DOHH2 (cell line): ENCODE measurements at regions not wholly inside any gene's neighbourhood (a gene's known extent, or its start where the extent isn't known, plus 50 kb on each side); places are given as distances from the start of the nearest gene placed in this dataset.

Experiments used
- H3F3A ChIP-seq: fragments of 200-600 bp; sonication (generic), shearing (Covaris generic); 2 replicates; pipeline ENCODE4 v1.6.0; 2016; ENCODE audit warnings: antibody characterized with exemption, mild to moderate bottlenecking; ENCODE audit not compliant: control insufficient read depth, insufficient read depth
- H3K27ac ChIP-seq: fragments of 200-600 bp; sonication (generic); 2 replicates; pipeline ENCODE4 v1.5.1; 2014; ENCODE audit warnings: low read depth, mild to moderate bottlenecking, low read length, moderate library complexity
- H3K27me3 ChIP-seq: fragments of 200-600 bp; sonication (generic); 2 replicates; pipeline ENCODE4 v1.6.1; 2014; ENCODE audit warnings: mild to moderate bottlenecking, low read length, mixed read lengths; ENCODE audit not compliant: control insufficient read depth
- H3K36me3 ChIP-seq: fragments of 200-600 bp; sonication (generic); 2 replicates; pipeline ENCODE4 v1.6.1; 2014; ENCODE audit warnings: mild to moderate bottlenecking, low read length, moderate library complexity, mixed read lengths; ENCODE audit not compliant: control insufficient read depth
- H3K4me1 ChIP-seq: fragments of 200-600 bp; sonication (generic); 2 replicates; pipeline ENCODE4 v1.6.1; 2014; ENCODE audit warnings: mild to moderate bottlenecking, low read length, mixed read lengths; ENCODE audit not compliant: control insufficient read depth
- H3K4me2 ChIP-seq: fragments of 200-600 bp; sonication (generic); 2 replicates; pipeline ENCODE4 v1.6.0; 2014; ENCODE audit warnings: mild to moderate bottlenecking, low read length, moderate library complexity
- H3K4me3 ChIP-seq: fragments of 200-600 bp; sonication (generic); 2 replicates; pipeline ENCODE4 v1.5.1; 2014; ENCODE audit warnings: mild to moderate bottlenecking, low read length, mixed read lengths
- H3K79me2 ChIP-seq: fragments of 200-600 bp; sonication (generic); 2 replicates; pipeline ENCODE4 v1.6.1; 2014; ENCODE audit warnings: mild to moderate bottlenecking, low read length, mixed read lengths; ENCODE audit not compliant: control insufficient read depth
- H3K9me2 ChIP-seq: fragments of 200-600 bp; sonication (generic); replicated peaks from 2 replicates; pipeline ENCODE4 v1.6.1; 2014; ENCODE audit warnings: mild to moderate bottlenecking, low read length, mixed read lengths; ENCODE audit not compliant: control insufficient read depth
- H3K9me3 ChIP-seq: fragments of 200-600 bp; sonication (generic); 2 replicates; pipeline ENCODE4 v1.6.1; 2014; ENCODE audit warnings: antibody characterized with exemption, low read length, mixed read lengths; ENCODE audit not compliant: control insufficient read depth, insufficient read depth
- H4K20me1 ChIP-seq: fragments of 200-600 bp; sonication (generic); 2 replicates; pipeline ENCODE4 v1.6.0; 2014; ENCODE audit warnings: low read depth, mild to moderate bottlenecking, antibody characterized with exemption, low read length, moderate library complexity; ENCODE audit not compliant: control insufficient read depth, insufficient read depth
- CTCF ChIP-seq: fragments of 200-600 bp; sonication (generic); IDR thresholded peaks from one replicate; pipeline ENCODE4 v1.5.1; 2014; ENCODE audit warnings: antibody characterized with exemption, mild to moderate bottlenecking, low read depth, low read length; ENCODE audit not compliant: poor library complexity, severe bottlenecking
- EZH2phosphoT487 ChIP-seq: fragments of 200-600 bp; sonication (generic); IDR thresholded peaks from 2 replicates; pipeline ENCODE4 v1.6.1; 2017; ENCODE audit warnings: borderline replicate concordance, mild to moderate bottlenecking, antibody characterized with exemption, low read length, moderate library complexity, mixed read lengths

- H4K20me1 ChIP-seq = no peaks in the 10 kb centered on the region
- H3K9me2 ChIP-seq = no peaks in the 10 kb centered on the region; the same call in 1 of the 2 replicates
- H3K4me1 ChIP-seq = no peaks in the 10 kb centered on the region
- no peak overlapping the region for H3K4me2 ChIP-seq
- no peak overlapping the region for H3K4me3 ChIP-seq
- H3K9me3 ChIP-seq = no peaks in the 10 kb centered on the region
- H3K79me2 ChIP-seq = no peaks in the 10 kb centered on the region
- H3K36me3 ChIP-seq = no peaks in the 10 kb centered on the region
- H3K27ac ChIP-seq = no peak overlapping the region
- TF ChIP-seq EZH2phosphoT487 (no peak), CTCF (no peak)
- no peaks in the 10 kb centered on the region for H3K27me3 ChIP-seq
- no peaks in the 10 kb centered on the region for H3F3A ChIP-seq
Observed at GRCh38 chr11:104327861-104328511, 164.0 kb upstream of the PDGFD start.

DNA sequence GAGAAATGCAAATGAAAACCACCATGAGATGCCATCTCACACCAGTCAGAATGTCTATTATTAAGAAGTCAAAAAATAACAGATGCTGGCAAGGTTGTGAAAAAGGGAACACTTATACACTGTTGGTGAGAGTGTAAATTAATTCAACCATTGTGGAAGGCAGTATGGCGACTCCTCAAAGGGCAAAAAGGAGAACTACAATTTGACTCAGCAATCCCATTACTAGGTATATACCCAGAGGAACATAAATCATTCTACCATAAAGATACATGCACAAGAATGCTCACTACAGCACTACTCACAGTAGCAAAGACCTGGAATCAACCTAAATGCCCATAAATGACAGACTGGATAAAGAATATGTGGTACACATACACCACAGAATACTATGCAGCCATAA is 161.1 kb upstream of the PDGFD start:
- Histone ChIP-seq H3K4me2 (no peak overlapping the region), H3K36me3 (no peaks in the 10 kb centered on the region), H3K4me3 (no peak overlapping the region), H3K79me2 (no peaks in the 10 kb centered on the region), H3K9me3 (no peaks in the 10 kb centered on the region), H3K4me1 (no peaks in the 10 kb centered on the region), H3K9me2 (no peaks in the 10 kb centered on the region), H4K20me1 (no peaks in the 10 kb centered on the region), H3K27me3 (no peaks in the 10 kb centered on the region), H3F3A (no peaks in the 10 kb centered on the region), H3K27ac (no peak overlapping the region)
- TF ChIP-seq EZH2phosphoT487 (no peak), CTCF (no peak)

GRCh38 chr11:104324276-104324675 is 160.3 kb upstream of the PDGFD start:
- H3F3A ChIP-seq = no peaks in the 10 kb centered on the region
- no peaks in the 10 kb centered on the region for H3K9me2 ChIP-seq
- H3K27me3 ChIP-seq = no peaks in the 10 kb centered on the region
- no peaks in the 10 kb centered on the region for H3K9me3 ChIP-seq
- no peak overlapping the region for H3K4me3 ChIP-seq
- TF ChIP-seq CTCF (no peak), EZH2phosphoT487 (no peak)
- H3K27ac ChIP-seq = no peak overlapping the region
- no peaks in the 10 kb centered on the region for H3K36me3 ChIP-seq
- no peaks in the 10 kb centered on the region for H3K4me1 ChIP-seq
- no peak overlapping the region for H3K4me2 ChIP-seq
- no peaks in the 10 kb centered on the region for H3K79me2 ChIP-seq
- no peaks in the 10 kb centered on the region for H4K20me1 ChIP-seq

GRCh38 chr11:104323841-104324240 is 159.9 kb upstream of the PDGFD start:
- Histone ChIP-seq H3K9me3 (no peaks in the 10 kb centered on the region), H3K9me2 (no peaks in the 10 kb centered on the region), H3K27ac (no peak overlapping the region), H3K79me2 (no peaks in the 10 kb centered on the region), H3F3A (no peaks in the 10 kb centered on the region), H3K4me2 (no peak overlapping the region), H3K27me3 (no peaks in the 10 kb centered on the region), H3K36me3 (no peaks in the 10 kb centered on the region), H3K4me1 (no peaks in the 10 kb centered on the region), H4K20me1 (no peaks in the 10 kb centered on the region), H3K4me3 (no peak overlapping the region)
- no peak for TF ChIP-seq EZH2phosphoT487
- no peak for TF ChIP-seq CTCF
